HG02642 (cell line): ENCODE measurements at regions not wholly inside any gene's neighbourhood (a gene's known extent, or its start where the extent isn't known, plus 50 kb on each side); places are given as distances from the start of the nearest gene placed in this dataset.

Source experiments
- ATAC-seq: cut with Tn5 transposase; IDR thresholded peaks from one replicate; pipeline ENCODE4 v1.9.1; 2021; ENCODE audit warnings: mild to moderate bottlenecking; ENCODE audit not compliant: unreplicated experiment, poor library complexity

GRCh38 chr11:86124251-86125233, 55.7 kb upstream of the PICALM start:
- peak; percentile 59 for ATAC-seq

DNA sequence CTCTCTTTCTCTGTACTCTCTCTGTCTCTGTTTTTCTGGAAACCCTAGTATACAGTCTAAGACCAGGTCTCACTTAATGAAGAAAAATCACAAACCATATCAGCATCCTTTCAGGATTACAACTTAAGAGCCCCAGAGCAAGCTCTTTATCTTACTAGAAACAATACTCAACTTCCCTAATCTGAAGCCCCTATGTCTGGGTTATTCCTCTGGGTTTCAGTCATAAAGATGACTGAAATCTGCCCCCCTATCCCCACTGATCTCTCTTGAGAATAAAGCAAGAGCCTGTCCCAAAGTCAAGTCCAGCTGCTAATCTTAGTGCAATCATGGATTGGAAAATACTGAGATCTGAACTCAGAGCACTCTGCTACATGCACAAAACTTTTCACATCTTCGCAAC, 53.9 kb upstream of the PICALM start:
- no peak for ATAC-seq

- ATAC-seq: no peak
Observed at GRCh38 chr11:86120807-86121206, 51.9 kb upstream of the PICALM start.

- no peak for ATAC-seq
Observed at GRCh38 chr11:86119906-86120305, 51.0 kb upstream of the PICALM start.

GRCh38 chr11:86119077-86119476, 50.2 kb upstream of the PICALM start:
- ATAC-seq: no peak
